Neuronal stem cell (in vitro differentiated cells): ENCODE measurements at regions not wholly inside any gene's neighbourhood (a gene's known extent, or its start where the extent isn't known, plus 50 kb on each side); places are given as distances from the start of the nearest gene placed in this dataset.
A peak's percentile ranks its signal among the peaks of the same experiment; 100 is the strongest.

Experiments
- DNase-seq: peaks from one replicate; pipeline ENCODE4 v3.0.0-alpha.2; 2013; ENCODE audit warnings: low spot score
- H2AFZ ChIP-seq: one replicate; pipeline ENCODE4 v1.6.1; 2013; ENCODE audit warnings: mild to moderate bottlenecking, low read length, inconsistent platforms
- H2AK5ac ChIP-seq: 2 replicates; pipeline ENCODE4 v1.6.1; 2013; ENCODE audit warnings: low read depth, mild to moderate bottlenecking, inconsistent platforms, low read length, moderate library complexity, mixed read lengths
- H2BK120ac ChIP-seq: 2 replicates; pipeline ENCODE4 v1.6.1; 2013; ENCODE audit warnings: low read depth, mild to moderate bottlenecking, inconsistent platforms, low read length, moderate library complexity, mixed read lengths
- H2BK12ac ChIP-seq: one replicate; pipeline ENCODE4 v1.6.1; 2013; ENCODE audit warnings: low read length, inconsistent platforms
- H2BK15ac ChIP-seq: 2 replicates; pipeline ENCODE4 v1.6.1; 2013; ENCODE audit warnings: mild to moderate bottlenecking, low read length, inconsistent platforms, mixed read lengths
- H2BK5ac ChIP-seq: one replicate; pipeline ENCODE4 v1.6.1; 2013; ENCODE audit warnings: inconsistent platforms, mild to moderate bottlenecking, low read length, moderate library complexity
- H3K14ac ChIP-seq: one replicate; pipeline ENCODE4 v1.6.1; 2013; ENCODE audit warnings: low read length, inconsistent platforms
- H3K18ac ChIP-seq: 2 replicates; pipeline ENCODE4 v1.6.1; 2013; ENCODE audit warnings: low read length, inconsistent platforms
- H3K23ac ChIP-seq: 2 replicates; pipeline ENCODE4 v1.6.1; 2013; ENCODE audit warnings: low read depth, mild to moderate bottlenecking, mixed read lengths, low read length, inconsistent platforms; ENCODE audit not compliant: poor library complexity
- H3K27ac ChIP-seq: replicated peaks from 3 replicates; pipeline ENCODE4 v1.5.1; 2013; ENCODE audit warnings: low read length, inconsistent platforms
- H3K27me3 ChIP-seq, 3 experiments: 2 replicates each; pipeline ENCODE4 v1.6.1; 2013; ENCODE audit warnings: low read length in 3 of 3, mild to moderate bottlenecking in 2 of 3, inconsistent platforms in 1 of 3, low read depth in 1 of 3, mixed read lengths in 1 of 3, moderate library complexity in 1 of 3; ENCODE audit not compliant: control insufficient read depth in 3 of 3, insufficient read depth in 3 of 3
- H3K36me3 ChIP-seq, 2 donors: replicated peaks in 1 of 2; 2 replicates each; pipeline ENCODE4 v1.6.1; 2013; ENCODE audit warnings: low read length in 2 of 2; ENCODE audit not compliant: control insufficient read depth in 2 of 2, insufficient read depth in 2 of 2
- H3K4ac ChIP-seq: 2 replicates; pipeline ENCODE4 v1.6.1; 2013; ENCODE audit warnings: inconsistent platforms, mild to moderate bottlenecking, low read length, moderate library complexity
- H3K4me1 ChIP-seq, 2 donors: 1 replicate in 1 of 2; 2 replicates in 1 of 2; pipeline ENCODE4 v1.6.1; 2013; ENCODE audit warnings: low read length in 2 of 2, low read depth in 1 of 2; ENCODE audit not compliant: control insufficient read depth in 2 of 2, insufficient read depth in 1 of 2
- H3K4me2 ChIP-seq: one replicate; pipeline ENCODE4 v1.6.1; 2013; ENCODE audit warnings: mild to moderate bottlenecking, low read length, inconsistent platforms; ENCODE audit not compliant: insufficient read depth, poor library complexity, severe bottlenecking
- H3K4me3 ChIP-seq, 2 donors: 2 replicates each; pipeline ENCODE4 v1.5.1; 2013; ENCODE audit warnings: low read length in 2 of 2, mild to moderate bottlenecking in 2 of 2, inconsistent platforms in 1 of 2, moderate library complexity in 1 of 2
- H3K79me1 ChIP-seq: one replicate; pipeline ENCODE4 v1.6.1; 2013; ENCODE audit warnings: low read depth, mild to moderate bottlenecking, inconsistent platforms, low read length, moderate library complexity
- H3K9ac ChIP-seq: one replicate; pipeline ENCODE4 v1.6.1; 2013; ENCODE audit warnings: mild to moderate bottlenecking, low read depth, low read length, inconsistent platforms; ENCODE audit not compliant: poor library complexity
- H3K9me3 ChIP-seq, 2 donors: replicated peaks in 1 of 2; 2 replicates each; pipeline versions ENCODE3 to v1.6.1; 2013; ENCODE audit warnings: low read length in 2 of 2, mild to moderate bottlenecking in 2 of 2, inconsistent platforms in 1 of 2, low read depth in 1 of 2, mixed read lengths in 1 of 2, moderate library complexity in 1 of 2; ENCODE audit not compliant: control insufficient read depth in 2 of 2, insufficient read depth in 1 of 2
- H4K8ac ChIP-seq: one replicate; pipeline ENCODE4 v1.6.1; 2013; ENCODE audit warnings: low read depth, mild to moderate bottlenecking, inconsistent platforms, low read length, moderate library complexity
- H4K91ac ChIP-seq: one replicate; pipeline ENCODE4 v1.6.1; 2013; ENCODE audit warnings: low read length, low read depth, mild to moderate bottlenecking, inconsistent platforms; ENCODE audit not compliant: poor library complexity
- WGBS, 2 donors: extraction: QIAGEN DNeasy Blood & Tissue Kit; methylation state at CpG; one replicate each; pipeline ENCODE4 v1.1.7; 2013; ENCODE audit warnings: missing lambda C conversion rate in 2 of 2, mixed read lengths in 1 of 2; ENCODE audit not compliant: insufficient read length in 2 of 2, insufficient replicate concordance in 1 of 2; ENCODE audit errors: extremely low coverage in 2 of 2; 5-methylcytosine and 5-hydroxymethylcytosine counted together

GRCh38 chr1:219797683-219798082 lies 130.7 kb downstream of the SLC30A10 start:
- H3K4me2 ChIP-seq = no peak overlapping the region
- no peak overlapping the region for H3K9ac ChIP-seq
- no peaks in the 10 kb centered on the region for H3K27me3 ChIP-seq
- no peaks in the 10 kb centered on the region for H3K9me3 ChIP-seq
- no peak overlapping the region for H3K23ac ChIP-seq
- H3K36me3 ChIP-seq = no peaks in the 10 kb centered on the region
- H3K4me1 ChIP-seq = peaks cover 9 to 35% of the 10 kb centered on the region in 2 donors
- H2BK5ac ChIP-seq = no peak overlapping the region
- H3K4me3 ChIP-seq = no peak overlapping the region
- no peak overlapping the region for H2BK12ac ChIP-seq
- H3K4ac ChIP-seq = no peak overlapping the region
- no peak overlapping the region for H3K18ac ChIP-seq
- H3K27ac ChIP-seq = no peak overlapping the region
- no peak overlapping the region for H4K8ac ChIP-seq
- DNase-seq = no peak
- no peak overlapping the region for H2AFZ ChIP-seq
- H2BK120ac ChIP-seq = no peak overlapping the region
- no peak overlapping the region for H3K14ac ChIP-seq
- no peak overlapping the region for H4K91ac ChIP-seq
- no peak overlapping the region for H2BK15ac ChIP-seq
- H3K79me1 ChIP-seq = no peaks in the 10 kb centered on the region
- H2AK5ac ChIP-seq = no peak overlapping the region
- no CpG with 5 or more reads among the region's 2 CpGs for WGBS, 2 donors

- Histone ChIP-seq H3K27ac (no peak overlapping the region), H2BK5ac (no peak overlapping the region), H3K4me1 (peaks cover 9 to 40% of the 10 kb centered on the region in 2 donors), H2AFZ (no peak overlapping the region), H3K4me3 (no peak overlapping the region), H2BK15ac (no peak overlapping the region), H4K8ac (no peak overlapping the region), H3K4me2 (no peak overlapping the region), H3K79me1 (no peaks in the 10 kb centered on the region), H3K36me3 (no peaks in the 10 kb centered on the region), H2BK120ac (no peak overlapping the region), H2AK5ac (no peak overlapping the region), H3K9ac (no peak overlapping the region), H3K4ac (no peak overlapping the region), H4K91ac (no peak overlapping the region), H3K27me3 (no peaks in the 10 kb centered on the region), H3K23ac (no peak overlapping the region), H3K9me3 (no peaks in the 10 kb centered on the region), H3K14ac (no peak overlapping the region), H3K18ac (no peak overlapping the region), H2BK12ac (no peak overlapping the region)
- DNase-seq = no peak
Measured at GRCh38 chr1:219797009-219797408, 131.3 kb downstream of the SLC30A10 start.

- Histone ChIP-seq H4K91ac (no peak overlapping the region), H2AK5ac (no peak overlapping the region), H3K79me1 (no peaks in the 10 kb centered on the region), H3K27me3 (no peaks in the 10 kb centered on the region), H3K4me3 (no peak overlapping the region), H3K23ac (no peak overlapping the region), H3K4me2 (no peak overlapping the region), H3K9ac (no peak overlapping the region), H3K4ac (no peak overlapping the region), H2BK120ac (no peak overlapping the region), H3K18ac (no peak overlapping the region), H2BK5ac (no peak overlapping the region), H2BK12ac (no peak overlapping the region), H4K8ac (no peak overlapping the region), H3K4me1 (peaks cover 8 to 38% of the 10 kb centered on the region in 2 donors), H3K27ac (peak overlapping the region; percentile 33), H3K36me3 (no peaks in the 10 kb centered on the region), H3K14ac (no peak overlapping the region), H2AFZ (no peak overlapping the region), H2BK15ac (no peak overlapping the region), H3K9me3 (no peaks in the 10 kb centered on the region)
- DNase-seq = no peak
- no CpG with 5 or more reads among the region's 9 CpGs for WGBS, 2 donors
Measured at GRCh38 chr1:219795363-219795917, 132.9 kb downstream of the SLC30A10 start.

- Histone ChIP-seq H2BK5ac (no peak overlapping the region), H3K36me3 (no peaks in the 10 kb centered on the region), H3K4me3 (no peak overlapping the region), H4K91ac (no peak overlapping the region), H2AFZ (no peak overlapping the region), H3K9me3 (peaks cover 0 to 3% of the 10 kb centered on the region in 2 donors), H3K4me2 (no peak overlapping the region), H3K27me3 (no peaks in the 10 kb centered on the region), H2AK5ac (no peak overlapping the region), H3K27ac (no peak overlapping the region), H3K4ac (no peak overlapping the region), H3K23ac (no peak overlapping the region), H3K79me1 (no peaks in the 10 kb centered on the region), H3K18ac (no peak overlapping the region), H3K4me1 (peaks cover 8 to 38% of the 10 kb centered on the region in 2 donors), H3K9ac (no peak overlapping the region), H2BK120ac (no peak overlapping the region), H3K14ac (no peak overlapping the region), H2BK15ac (no peak overlapping the region), H2BK12ac (no peak overlapping the region), H4K8ac (no peak overlapping the region)
- WGBS, 2 donors = no CpG with 5 or more reads among the region's 8 CpGs
- no peak for DNase-seq
Measured at GRCh38 chr1:219794085-219794743, 134.1 kb downstream of the SLC30A10 start.
